COLO829 (cell line): ENCODE measurements at regions not wholly inside any gene's neighbourhood (a gene's known extent, or its start where the extent isn't known, plus 50 kb on each side); places are given as distances from the start of the nearest gene placed in this dataset.
"Not testable (repeated sequence)": the region's sequence is repeated elsewhere in the genome, so short reads cannot be mapped to it uniquely, and the experiment has no call there.

ENCODE experiments used
- DNase-seq: peaks from one replicate; pipeline ENCODE4 v3.0.0; 2012; ENCODE audit warnings: low spot score

DNA sequence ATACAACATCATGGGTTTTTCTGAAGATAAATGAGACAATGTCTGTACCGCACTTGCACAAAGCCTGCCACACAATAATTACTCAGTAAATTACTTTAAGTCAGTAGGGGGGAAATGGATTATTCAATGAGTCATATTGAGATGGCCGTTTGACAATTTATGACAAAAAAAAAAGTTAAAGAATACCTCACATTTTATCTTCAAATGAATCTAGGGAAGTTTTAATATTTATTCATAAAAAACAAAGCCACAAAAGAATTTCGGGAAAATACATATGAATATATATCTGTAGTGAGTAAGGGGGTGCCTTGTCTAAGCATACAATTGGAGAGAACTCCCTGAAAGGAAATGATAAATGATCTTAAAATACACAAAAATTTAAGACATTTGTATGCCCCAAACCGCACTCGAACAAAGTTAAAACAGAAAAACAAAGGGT, 197.0 kb upstream of the SLC7A11 start:
- DNase-seq, result no peak

DNA sequence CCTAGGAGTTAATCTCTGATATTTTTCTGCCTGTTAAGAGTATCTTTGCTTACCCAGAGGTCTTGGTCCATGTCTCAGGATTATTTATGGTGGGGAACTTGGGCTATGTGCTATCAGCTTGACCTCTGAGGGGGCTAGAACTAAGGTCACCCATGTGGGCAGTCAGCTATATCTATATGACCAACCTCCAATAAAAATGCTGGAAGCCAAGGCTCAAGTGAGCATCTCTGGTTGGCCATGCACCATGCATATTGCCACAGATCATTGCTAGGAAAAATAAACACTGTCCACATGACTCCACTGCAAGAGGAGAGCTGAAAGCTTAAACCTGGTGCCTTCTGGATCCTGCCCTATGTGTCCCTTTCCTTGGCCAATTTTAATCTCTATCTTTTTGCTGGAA, 196.5 kb upstream of the SLC7A11 start:
- no peak for DNase-seq

DNA sequence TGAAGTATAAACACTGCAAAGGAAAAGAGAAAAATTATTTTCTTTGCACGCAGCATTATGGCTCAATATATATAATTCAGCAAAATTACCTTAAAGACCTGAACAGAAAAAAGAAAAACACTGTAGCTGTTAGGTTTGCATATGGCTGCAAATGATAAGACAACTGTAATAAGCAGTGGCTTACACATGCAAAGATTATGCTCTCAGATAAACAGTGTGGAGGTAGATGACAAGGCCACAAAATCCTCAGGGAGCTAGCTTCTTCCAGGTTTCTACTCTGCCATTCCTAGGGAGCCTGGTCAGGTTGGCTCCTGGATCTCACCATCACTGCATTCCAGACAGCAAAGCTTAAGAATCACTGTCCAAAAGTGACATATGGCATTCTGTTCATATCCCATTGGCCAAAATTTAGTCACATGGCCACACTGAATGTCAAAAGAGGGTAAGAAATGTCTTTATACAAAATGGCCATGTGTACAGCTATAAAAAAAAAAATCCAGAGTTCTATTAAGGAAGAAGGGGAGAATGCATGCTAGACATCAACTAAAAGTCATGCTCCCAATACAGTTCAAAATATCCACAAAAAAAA, 195.2 kb upstream of the SLC7A11 start:
- DNase-seq, result no peak

DNA sequence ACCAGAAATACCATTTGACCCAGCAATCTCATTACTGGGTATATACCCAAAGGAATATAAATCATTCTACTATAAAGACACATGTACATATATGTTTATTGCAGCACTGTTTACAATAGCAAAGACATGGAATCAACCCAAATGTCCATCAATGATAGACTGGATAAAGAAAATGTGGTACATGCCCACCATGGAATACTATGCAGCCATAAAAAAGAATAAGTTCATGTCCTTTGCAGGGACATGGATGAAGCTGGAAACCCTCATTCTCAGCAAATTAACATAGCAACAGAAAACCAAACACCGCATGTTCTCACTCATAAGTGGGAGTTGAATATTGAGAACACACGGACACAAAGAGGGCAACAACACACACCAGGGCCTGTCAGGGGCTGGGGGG, 193.6 kb upstream of the SLC7A11 start:
- DNase-seq, result not testable (repeated sequence)

DNA sequence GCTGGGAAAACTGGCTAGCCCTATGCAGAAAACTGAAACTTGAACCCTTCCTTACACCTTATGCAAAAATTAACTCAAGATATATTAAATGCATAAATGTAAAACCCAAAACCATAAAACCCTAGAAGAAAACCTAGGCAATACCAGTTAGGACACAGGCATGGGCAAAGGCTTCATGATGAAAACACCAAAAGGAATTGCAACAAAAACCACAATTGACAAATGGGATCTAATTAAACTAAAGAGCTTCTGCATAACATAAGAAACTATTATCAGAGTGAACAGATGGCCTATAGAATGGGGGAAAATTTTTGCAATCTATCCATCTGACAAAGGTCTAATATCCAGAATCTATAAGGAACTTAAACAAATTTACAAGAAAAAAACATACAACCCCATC, 192.9 kb upstream of the SLC7A11 start:
- not testable (repeated sequence) for DNase-seq

DNA sequence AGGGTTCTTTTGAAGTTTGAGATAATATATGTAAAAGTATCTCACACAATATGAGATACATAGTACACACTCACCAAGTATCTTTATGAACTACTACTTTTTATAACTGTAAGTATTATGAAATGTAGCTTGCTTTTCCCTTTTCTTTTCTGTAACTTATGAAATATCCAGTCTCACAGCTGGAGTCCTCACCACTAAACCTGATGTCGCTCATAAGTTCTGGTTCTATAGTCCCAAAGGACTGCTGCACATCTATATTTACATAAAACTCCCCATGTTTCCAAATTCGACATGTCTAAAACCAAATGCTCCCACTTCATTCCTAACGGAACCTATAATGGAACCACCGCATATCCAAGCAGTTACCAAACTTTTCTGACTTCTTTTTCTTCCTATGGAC, 186.5 kb upstream of the SLC7A11 start:
- no peak for DNase-seq

DNA sequence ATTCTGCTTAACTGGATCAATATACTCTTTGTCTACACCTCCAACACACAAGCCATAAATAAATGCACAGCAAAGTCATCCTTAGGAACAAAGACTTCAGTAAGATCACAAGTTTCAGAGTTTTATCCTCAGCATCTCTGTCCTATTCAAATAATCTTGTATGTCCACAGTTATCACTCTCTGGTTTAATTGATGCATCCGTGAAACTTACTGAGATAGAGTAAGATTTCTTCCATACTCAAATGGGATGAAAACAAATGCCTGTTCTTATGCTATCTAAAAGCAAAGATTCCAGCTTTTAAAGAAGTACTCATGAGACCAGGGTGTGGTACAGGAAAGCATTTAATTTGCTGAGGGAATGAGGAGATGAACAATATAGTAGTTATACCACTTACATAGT, 184.6 kb upstream of the SLC7A11 start:
- DNase-seq, result peak; percentile 62

DNA sequence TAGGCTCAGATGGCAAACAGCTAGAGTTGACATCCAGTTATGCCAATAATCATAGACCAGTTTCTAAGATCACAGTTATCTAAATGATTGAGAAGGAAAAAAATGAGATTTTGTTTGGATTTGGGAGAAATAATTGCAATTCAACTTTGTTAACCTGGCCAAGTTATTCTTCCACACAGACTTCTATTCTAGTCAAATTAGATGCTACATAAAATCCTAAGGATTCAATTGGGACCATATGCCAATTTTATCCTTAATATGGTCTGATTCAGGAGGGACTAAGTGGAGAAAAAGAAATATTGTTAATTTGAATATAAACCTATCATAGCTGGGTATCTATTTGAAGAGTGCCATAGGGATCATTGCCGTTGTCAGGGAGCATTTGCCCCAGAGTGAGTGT, 178.3 kb upstream of the SLC7A11 start:
- DNase-seq, result no peak

DNA sequence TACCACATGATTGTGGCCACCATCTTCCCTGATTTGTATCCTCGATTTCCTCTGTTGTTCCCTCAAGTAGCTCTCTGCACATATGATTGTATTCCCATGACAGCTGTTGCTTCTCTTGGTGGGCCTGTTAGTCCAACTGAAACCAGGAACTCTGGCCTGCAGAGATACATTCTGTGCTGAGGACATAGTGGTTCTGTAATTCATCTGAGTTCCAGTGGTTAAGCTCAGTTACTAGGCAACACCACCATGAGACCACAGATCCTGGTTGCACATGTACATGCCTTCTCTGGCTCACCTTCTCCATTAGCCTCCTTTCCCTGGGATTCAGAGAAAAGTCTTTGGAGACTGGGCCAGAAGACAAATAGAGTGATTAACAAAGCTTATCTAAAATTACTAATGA, 172.1 kb upstream of the SLC7A11 start:
- DNase-seq, result no peak

DNA sequence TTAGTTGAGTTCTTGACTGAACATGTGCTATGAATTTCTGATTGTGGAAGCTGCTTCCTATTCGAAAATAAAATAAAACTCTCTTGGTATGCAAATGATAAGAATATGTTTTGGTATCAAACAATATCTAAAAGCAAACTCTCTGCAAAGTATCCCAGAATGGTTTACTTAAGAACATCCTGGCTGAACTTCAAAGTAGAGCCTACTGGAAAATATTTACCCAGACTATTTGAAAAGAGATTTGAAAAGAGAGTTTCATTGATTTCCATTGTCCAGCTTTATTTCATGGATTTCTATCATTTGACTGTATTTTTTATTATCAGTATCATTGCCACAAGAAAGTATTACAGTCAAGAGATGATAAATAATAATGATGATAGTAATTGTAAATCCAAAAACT, 171.1 kb upstream of the SLC7A11 start:
- DNase-seq, result no peak

DNA sequence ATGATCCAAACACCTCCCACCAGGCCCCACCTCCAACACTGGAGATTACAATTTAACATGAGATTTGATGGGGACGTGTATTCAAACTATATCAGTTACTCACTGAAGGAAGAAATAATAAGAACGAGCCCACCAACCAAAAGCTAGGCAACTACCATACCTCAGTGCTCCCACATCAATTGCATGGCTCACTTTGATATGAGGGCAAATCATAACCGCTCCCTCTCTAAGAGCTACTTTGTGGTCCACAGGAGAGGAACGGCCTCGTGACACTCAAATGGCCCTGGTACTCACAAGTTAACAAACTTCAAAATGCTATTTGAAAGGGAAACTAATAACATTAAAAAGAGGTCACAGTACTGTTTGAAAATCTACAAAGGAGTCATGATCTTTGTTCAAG, 170.7 kb upstream of the SLC7A11 start:
- no peak for DNase-seq

DNA sequence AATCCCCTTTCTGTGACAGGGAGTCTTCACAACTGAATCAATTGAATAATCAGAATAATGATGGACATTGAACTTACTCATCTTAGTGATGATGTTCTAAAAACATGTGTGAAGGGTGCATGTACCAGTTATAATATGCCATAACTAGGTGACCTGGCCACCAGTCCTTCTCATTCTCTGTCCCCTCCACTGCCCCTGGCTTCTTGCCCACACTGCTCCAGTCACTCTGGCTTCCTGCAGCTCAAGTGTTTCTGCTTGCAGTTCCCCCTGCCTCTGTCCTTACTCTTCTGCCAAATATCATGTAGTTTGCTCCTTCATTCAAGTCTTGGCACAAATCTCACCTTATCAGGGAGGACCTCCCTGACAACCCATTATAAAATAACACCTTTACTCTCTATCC, 168.1 kb upstream of the SLC7A11 start:
- no peak for DNase-seq

DNA sequence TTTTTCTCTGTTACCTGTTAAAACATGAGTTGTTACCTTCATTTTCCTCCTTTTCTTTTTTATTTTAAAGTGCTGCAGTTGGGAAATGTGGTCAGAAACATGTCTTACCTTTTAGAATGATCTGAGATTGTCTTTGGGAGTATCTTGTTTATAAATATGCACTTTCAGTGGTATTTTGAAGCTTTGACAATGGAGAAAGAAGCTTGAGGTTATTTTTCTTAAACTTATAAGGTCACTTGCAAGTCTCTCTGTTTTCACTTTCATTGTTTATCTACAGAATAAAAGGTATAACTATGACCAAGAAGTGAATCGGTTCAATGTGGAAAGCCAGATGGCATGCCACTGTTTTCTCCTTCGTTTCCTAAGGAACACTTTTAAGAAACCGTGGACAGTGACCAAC, 167.5 kb upstream of the SLC7A11 start:
- DNase-seq, result no peak

DNA sequence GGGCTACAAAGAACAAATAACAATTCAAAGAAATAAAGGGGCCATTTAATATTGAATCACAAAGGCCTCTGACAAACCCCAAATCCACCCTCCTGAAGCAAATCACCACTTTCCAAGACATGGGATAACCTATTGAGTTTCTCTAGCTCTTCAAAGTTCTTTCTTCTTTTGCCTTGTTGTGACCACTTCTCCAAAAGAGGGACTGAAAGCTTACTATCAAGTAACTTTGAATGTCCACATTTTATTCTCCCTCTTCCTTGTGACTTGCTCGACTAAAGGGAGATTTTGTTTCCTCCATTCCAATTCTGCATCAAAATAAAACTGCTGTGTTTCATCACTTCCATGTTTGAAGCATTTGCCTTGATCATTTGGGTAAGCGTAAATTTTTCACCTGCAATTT, 166.6 kb upstream of the SLC7A11 start:
- no peak for DNase-seq

DNA sequence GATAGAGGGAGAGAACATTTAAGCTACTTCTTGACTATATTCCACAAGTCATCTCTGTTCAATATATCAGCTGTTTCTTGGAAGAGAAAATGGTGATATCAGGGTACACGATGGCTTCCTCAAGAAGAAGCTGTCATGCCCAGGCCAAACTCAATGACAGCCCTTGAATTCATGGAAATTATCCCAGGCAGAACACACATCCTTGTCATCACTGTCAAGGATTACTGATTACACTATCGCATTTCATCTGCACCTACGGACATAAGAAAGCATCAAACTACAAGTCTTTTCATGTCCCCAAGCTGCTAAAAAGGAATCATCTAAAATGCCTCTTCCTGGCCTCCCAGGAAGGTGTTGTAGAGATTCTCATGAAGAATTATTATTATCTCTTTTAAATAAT, 165.2 kb upstream of the SLC7A11 start:
- DNase-seq, result no peak

DNA sequence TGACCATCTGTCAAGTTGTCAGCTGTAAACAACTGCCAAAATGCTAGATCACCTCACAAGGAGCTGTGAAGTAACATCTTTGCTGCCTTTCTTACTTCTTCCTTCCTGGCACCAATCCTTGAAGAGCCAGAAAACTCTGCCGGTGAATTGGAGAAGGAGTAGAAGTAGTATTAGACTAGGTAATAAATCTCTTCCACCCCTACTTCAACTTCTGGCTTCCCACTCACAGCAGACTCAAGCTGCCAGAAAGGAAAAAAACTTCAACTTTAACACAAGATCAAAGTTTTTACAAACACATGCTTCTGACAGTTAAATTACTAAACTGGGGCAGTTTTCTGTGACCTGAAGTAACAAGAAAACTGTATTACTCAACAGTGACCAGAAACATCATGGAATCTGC, 164.7 kb upstream of the SLC7A11 start:
- no peak for DNase-seq

DNA sequence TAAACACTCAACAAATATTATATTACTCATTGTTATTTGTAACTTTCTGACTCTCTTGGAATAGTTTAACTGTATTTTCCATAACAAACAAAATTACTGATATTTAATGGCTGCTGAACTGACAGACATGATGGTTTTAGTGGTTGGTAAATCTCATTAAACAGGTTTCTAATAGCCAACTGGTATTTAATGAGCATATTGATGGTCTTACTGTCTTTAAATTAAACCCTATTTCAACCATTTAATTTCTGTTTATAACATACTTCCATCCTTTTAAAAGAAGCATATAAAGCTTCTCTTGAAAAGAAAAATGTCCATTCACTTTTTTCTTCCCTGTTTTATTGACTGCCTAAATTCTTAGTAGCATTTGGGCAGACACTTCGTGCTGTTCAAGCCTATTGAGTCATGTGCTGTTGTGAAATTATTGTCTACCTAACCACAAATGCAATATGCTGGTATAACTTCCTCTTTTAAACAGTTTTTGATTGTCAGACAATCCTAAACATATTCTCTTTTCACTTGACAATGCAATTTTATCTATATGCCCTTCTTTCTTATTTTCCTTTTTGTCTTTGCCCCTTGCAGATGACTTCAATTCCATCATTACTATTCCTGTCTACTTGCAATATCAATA, 163.9 kb upstream of the SLC7A11 start:
- no peak for DNase-seq

DNA sequence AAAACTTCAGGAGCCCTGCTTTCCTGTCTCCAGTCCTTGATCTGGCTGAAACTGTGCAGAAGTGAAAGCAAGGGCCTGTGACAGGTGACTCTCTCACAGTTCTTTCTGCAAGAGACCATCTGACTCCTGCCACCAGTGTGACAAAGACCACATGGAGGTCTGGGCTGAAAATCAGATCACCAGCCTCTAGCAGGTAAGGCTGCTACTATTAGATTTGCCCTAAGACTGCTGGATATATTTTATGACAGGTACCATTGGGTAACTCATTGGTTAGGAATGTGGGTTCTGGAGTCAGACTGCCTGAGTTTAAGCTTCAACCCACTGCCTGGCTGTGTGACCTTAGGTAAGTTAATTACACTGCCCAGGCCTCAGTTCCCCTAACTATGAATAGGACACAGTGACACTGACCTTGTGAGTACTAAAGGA, 163.3 kb upstream of the SLC7A11 start:
- no peak for DNase-seq

DNA sequence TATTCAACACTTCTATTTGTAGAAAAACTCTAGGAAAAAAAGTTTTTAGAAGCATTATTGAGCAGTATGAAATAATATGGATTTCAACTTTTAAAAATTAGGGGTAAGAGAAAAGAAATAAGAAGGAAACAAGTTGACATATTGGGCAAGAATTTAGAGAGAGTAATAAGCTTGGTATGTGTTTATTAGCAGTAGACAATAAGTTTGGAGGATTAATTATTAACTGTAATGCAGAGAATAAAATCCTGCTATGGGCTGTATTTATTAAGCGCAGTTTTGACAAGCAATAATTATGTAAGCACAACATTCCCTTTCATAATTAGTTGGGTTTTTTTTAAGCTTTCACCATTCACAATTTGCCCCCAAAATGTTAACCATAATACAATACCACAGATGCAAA, 162.7 kb upstream of the SLC7A11 start:
- DNase-seq, result no peak

DNA sequence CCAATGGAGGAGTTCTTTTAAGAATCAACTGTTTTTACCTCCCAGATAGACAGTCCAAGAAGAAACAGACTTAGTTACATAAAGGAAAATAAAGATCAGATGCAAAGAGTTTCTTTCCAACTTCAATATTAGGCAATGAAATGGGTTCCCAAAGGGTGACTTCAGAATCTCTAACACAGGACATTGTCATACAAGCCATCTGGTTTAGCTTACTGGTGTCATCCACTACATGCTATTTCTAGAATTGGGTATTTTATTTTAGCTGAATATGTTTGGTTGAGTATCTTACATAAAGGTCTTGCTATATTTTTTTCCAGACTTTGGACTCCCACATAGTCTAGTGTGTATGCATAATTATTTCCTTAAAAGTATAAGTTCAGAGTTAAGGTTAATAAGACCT, 162.1 kb upstream of the SLC7A11 start:
- DNase-seq, result no peak

DNA sequence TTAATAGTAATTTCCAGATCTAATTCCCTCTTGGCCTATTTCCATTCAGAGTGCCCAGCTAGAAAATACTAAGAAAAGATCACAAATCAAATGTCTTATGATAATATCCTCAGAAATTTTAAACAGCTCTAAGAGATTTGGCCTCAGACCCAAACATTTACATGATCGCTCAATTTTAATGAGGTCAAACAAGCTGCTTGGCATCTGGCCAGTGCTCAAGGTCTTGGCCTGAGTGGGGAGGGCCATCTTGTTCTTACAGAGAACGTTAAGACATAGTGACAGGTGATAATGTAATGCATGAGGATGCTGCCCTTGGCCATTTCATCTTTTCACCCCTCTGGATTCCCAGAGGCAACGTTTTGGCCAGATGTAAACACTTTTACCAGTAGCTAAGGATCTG, 159.2 kb upstream of the SLC7A11 start:
- DNase-seq, result no peak

DNA sequence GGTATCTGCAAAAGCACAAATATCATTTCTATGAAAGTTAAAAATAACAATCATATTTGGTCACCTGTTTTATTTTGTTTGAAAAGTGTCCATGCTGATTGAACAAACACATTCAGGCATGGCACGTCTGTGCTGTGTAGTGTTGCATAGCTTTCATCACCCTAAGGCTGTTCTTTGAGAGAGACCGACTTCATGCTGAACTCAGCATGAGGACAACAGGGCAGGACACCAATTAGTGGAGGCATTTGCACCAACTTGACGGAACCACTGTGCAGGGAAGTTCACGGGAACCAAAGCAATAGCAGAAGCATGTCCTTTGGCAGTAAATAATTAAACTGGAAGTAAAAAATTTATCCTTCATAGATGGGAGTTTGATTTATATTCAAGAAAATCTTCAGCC, 158.4 kb upstream of the SLC7A11 start:
- DNase-seq, result no peak

DNA sequence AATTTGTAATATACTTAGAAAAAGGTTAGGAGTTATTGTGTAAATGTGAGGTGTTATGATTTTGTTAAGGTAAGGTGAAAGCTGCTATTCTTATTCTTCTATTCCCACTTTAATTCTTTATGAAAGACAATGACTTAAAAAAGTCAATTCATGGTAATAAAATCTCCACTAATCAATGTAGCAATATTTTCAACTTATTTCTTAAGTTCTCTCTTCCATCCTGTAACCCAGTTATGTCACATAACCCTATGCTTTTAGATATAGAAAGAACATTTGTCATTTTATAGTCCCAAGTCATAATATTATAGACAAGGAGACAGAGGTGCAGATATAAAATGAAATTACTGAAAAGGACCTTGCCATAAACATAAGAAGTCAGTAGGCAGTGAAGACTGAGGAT, 157.9 kb upstream of the SLC7A11 start:
- no peak for DNase-seq

DNA sequence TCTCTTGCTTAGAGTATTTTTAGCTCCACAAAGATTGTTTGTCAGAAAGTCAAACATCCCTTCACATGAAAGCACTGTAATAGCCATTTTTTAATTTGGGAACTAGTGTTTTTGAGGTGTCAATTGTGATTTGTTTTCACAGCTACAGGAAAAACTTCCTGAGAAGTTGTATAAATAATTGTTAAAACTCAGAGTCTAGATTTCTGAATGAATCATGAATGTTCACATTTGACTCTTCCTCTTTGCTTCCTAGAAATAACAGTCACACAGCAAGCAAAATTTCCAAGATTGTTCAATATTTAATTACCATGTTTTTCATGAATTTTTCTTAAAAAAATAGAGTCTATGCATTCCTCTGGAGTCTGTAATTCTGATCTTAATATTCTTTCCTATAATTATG, 156.9 kb upstream of the SLC7A11 start:
- no peak for DNase-seq
